ENCODE measurements at regions not wholly inside any gene's neighbourhood (a gene's known extent, or its start where the extent isn't known, plus 50 kb on each side); places are given as distances from the start of the nearest gene placed in this dataset.
"Not testable (repeated sequence)": the region's sequence is repeated elsewhere in the genome, so short reads cannot be mapped to it uniquely, and the experiment has no call there.

DNA sequence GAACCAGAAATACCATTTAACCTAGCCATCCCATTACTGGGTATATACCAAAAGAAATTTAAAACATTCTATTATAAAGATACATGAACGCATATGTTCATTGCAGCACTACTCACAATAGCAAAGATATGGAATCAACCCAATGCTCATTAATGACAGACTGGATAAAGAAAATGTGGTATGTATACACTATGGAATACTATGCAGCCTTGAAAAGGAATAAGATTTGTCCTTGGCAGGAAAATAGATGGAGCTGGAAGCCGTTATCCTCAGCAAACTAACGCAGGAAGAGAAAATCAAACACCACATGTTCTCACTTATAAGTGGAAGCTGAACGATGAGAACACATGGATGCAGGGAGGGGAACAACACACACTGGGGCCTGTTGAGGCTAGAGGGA is 146.1 kb upstream of the HMGA2 start:
- TF ChIP-seq, protein P1, sequence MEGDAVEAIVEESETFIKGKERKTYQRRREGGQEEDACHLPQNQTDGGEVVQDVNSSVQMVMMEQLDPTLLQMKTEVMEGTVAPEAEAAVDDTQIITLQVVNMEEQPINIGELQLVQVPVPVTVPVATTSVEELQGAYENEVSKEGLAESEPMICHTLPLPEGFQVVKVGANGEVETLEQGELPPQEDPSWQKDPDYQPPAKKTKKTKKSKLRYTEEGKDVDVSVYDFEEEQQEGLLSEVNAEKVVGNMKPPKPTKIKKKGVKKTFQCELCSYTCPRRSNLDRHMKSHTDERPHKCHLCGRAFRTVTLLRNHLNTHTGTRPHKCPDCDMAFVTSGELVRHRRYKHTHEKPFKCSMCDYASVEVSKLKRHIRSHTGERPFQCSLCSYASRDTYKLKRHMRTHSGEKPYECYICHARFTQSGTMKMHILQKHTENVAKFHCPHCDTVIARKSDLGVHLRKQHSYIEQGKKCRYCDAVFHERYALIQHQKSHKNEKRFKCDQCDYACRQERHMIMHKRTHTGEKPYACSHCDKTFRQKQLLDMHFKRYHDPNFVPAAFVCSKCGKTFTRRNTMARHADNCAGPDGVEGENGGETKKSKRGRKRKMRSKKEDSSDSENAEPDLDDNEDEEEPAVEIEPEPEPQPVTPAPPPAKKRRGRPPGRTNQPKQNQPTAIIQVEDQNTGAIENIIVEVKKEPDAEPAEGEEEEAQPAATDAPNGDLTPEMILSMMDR (IDR thresholded peaks at IDR 0.05), result not testable (repeated sequence)
- TF ChIP-seq, protein P2, sequence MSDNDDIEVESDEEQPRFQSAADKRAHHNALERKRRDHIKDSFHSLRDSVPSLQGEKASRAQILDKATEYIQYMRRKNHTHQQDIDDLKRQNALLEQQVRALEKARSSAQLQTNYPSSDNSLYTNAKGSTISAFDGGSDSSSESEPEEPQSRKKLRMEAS (IDR thresholded peaks at IDR 0.05), result not testable (repeated sequence)
- TF ChIP-seq, protein P3, sequence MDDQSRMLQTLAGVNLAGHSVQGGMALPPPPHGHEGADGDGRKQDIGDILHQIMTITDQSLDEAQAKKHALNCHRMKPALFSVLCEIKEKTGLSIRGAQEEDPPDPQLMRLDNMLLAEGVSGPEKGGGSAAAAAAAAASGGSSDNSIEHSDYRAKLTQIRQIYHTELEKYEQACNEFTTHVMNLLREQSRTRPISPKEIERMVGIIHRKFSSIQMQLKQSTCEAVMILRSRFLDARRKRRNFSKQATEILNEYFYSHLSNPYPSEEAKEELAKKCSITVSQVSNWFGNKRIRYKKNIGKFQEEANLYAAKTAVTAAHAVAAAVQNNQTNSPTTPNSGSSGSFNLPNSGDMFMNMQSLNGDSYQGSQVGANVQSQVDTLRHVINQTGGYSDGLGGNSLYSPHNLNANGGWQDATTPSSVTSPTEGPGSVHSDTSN (IDR thresholded peaks at IDR 0.05), result not testable (repeated sequence)
- not testable (repeated sequence) for TF ChIP-seq POLR2A (IDR thresholded peaks at IDR 0.05; ENCODE audit: low read length); JUN (IDR thresholded peaks at IDR 0.05); CBX8 (IDR thresholded peaks at IDR 0.05); ESRRA (IDR thresholded peaks at IDR 0.05; ENCODE audit: borderline replicate concordance, low read length)
- TF ChIP-seq, protein P4, sequence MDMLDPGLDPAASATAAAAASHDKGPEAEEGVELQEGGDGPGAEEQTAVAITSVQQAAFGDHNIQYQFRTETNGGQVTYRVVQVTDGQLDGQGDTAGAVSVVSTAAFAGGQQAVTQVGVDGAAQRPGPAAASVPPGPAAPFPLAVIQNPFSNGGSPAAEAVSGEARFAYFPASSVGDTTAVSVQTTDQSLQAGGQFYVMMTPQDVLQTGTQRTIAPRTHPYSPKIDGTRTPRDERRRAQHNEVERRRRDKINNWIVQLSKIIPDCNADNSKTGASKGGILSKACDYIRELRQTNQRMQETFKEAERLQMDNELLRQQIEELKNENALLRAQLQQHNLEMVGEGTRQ (IDR thresholded peaks at IDR 0.05), result not testable (repeated sequence)

Measured in A549 (cell line).